Esophagus squamous epithelium (tissue), 4 donors: ENCODE measurements at regions not wholly inside any gene's neighbourhood (a gene's known extent, or its start where the extent isn't known, plus 50 kb on each side); places are given as distances from the start of the nearest gene placed in this dataset.

Experiments used
- CTCF ChIP-seq, 6 experiments: fragments of 450-650 bp in 4 of 6; fragments of 200-600 bp in 2 of 6; sonication (generic) in 2 of 6; IDR thresholded peaks; one replicate each; pipeline ENCODE4 v1.5.1; 2016 to 2019; ENCODE audit warnings: antibody characterized with exemption in 6 of 6, mild to moderate bottlenecking in 4 of 6, moderate library complexity in 4 of 6
- POLR2A ChIP-seq, 4 donors: fragments of 450-650 bp; IDR thresholded peaks; one replicate each; pipeline ENCODE4 v1.6.1; 2017; ENCODE audit warnings: antibody characterized with exemption in 4 of 4, mild to moderate bottlenecking in 4 of 4, moderate library complexity in 3 of 4

- TF ChIP-seq CTCF (IDR thresholded peaks at IDR 0.05) (no peak), POLR2A (IDR thresholded peaks at IDR 0.05) (no peak)
Measured at GRCh38 chr19:28500296-28500695, 712.7 kb downstream of the UQCRFS1 start.
